NCI-H1694 (cell line): ENCODE measurements at regions not wholly inside any gene's neighbourhood (a gene's known extent, or its start where the extent isn't known, plus 50 kb on each side); places are given as distances from the start of the nearest gene placed in this dataset.

Source experiments
- DNase-seq: peaks from one replicate; lab custom pipeline; 2025; lab: John Stamatoyannopoulos, UW

GRCh38 chrX:33726281-33727160 lies 405.6 kb downstream of the FAM47A start:
- no peak for DNase-seq

- DNase-seq = no peak
These were observed 406.4 kb downstream of the FAM47A start for GRCh38 chrX:33725535-33726210.

GRCh38 chrX:33721927-33722326 lies 410.2 kb downstream of the FAM47A start:
- DNase-seq = no peak

- DNase-seq = no peak
These were observed 446.0 kb downstream of the FAM47A start for GRCh38 chrX:33686105-33686504.
